ENCODE measurements at regions not wholly inside any gene's neighbourhood (a gene's known extent, or its start where the extent isn't known, plus 50 kb on each side); places are given as distances from the start of the nearest gene placed in this dataset.

DNA sequence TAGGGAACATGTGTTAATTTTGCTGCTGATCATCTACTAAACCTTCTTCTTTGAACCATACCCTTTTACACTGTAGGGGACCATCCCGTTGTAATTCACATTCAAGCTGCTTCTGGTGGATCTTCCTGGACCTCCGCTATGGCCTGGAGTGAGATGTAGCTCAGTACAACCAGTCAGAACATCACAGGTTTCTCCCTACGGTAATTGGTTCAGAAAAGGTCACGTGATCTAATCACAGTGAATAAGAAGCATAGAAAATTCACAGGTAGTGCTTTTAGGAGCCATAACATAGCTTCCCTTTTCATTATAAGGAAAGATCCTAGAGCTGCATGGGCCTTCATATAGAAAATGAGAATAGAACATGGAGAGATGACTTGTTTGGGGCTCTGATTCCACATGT is 320.8 kb upstream of the PDZRN3 start:
- no peak overlapping the region for H3K4me2 ChIP-seq (ENCODE audit: control insufficient read depth, insufficient read depth)
- DNase-seq (ENCODE audit: low read depth, low spot score) (no peak), ATAC-seq (no peak), FAIRE-seq (no peak)
- no peak overlapping the region for H3K4me3 ChIP-seq
- no peaks in the 10 kb centered on the region for H3K27me3 ChIP-seq (replicated peaks in 1 of 2; ENCODE audit: control insufficient read depth in 2 of 2, insufficient read depth in 2 of 2, low read length in 1 of 2)
- intact Hi-C loops (cut with micrococcal nuclease; ENCODE audit: unreplicated experiment) = no loop called here
- no peak overlapping the region for H3K9ac ChIP-seq (ENCODE audit: control insufficient read depth, insufficient read depth, low read length)
- BruUV-seq (replicated peaks) = no TSS peak
- ChIA-PET RAD21 (ENCODE audit: unreplicated experiment) (no interaction called here), SMC1A (ENCODE audit: uncharacterized antibody, unreplicated experiment) (no interaction called here), CTCF (no interaction called here), POLR2A (no interaction called here)
- H3K9me3 ChIP-seq (replicated peaks; ENCODE audit: control insufficient read depth, insufficient read depth, low read length) = no peaks in the 10 kb centered on the region
- H2AFZ ChIP-seq (ENCODE audit: control insufficient read depth, low read depth, low read length) = no peak overlapping the region
- no peaks in the 10 kb centered on the region for H4K20me1 ChIP-seq (ENCODE audit: control insufficient read depth, insufficient read depth)
- H3K36me3 ChIP-seq (ENCODE audit: control insufficient read depth in 2 of 2, insufficient read depth in 2 of 2, low read length in 1 of 2) = no peaks in the 10 kb centered on the region
- H3K4me1 ChIP-seq (ENCODE audit: control insufficient read depth, insufficient read depth, low read length) = no peaks in the 10 kb centered on the region
- in situ Hi-C loops (cut with MboI) = no loop called here
- TF ChIP-seq NFYB (IDR thresholded peaks at IDR 0.05; ENCODE audit: insufficient read depth, low read depth, low read length) (peak; percentile 58; the same call in 1 of the 2 replicates), RUNX3 (IDR thresholded peaks at IDR 0.05; ENCODE audit: low read length) (no peak), RAD51 (IDR thresholded peaks at IDR 0.05) (peak; percentile 38; the same call in 1 of the 2 replicates)
- no peaks in the 10 kb centered on the region for H3K79me2 ChIP-seq (ENCODE audit: control insufficient read depth, insufficient read depth, low read length)
- 23% methylated on average over 4 of the region's 4 CpGs for WGBS (ENCODE audit: insufficient coverage, insufficient replicate concordance, low lambda C conversion rate, missing lambda C conversion rate)
- H3K27ac ChIP-seq (ENCODE audit: control insufficient read depth, insufficient read depth) = no peak overlapping the region

- FAIRE-seq = no peak
- no peaks in the 10 kb centered on the region for H3K9me3 ChIP-seq (replicated peaks; ENCODE audit: control insufficient read depth, insufficient read depth, low read length)
- H3K9ac ChIP-seq (ENCODE audit: control insufficient read depth, insufficient read depth, low read length) = no peak overlapping the region
- ChIA-PET SMC1A (ENCODE audit: uncharacterized antibody, unreplicated experiment) (no interaction called here), CTCF (no interaction called here), POLR2A (no interaction called here), RAD21 (ENCODE audit: unreplicated experiment) (no interaction called here)
- H3K36me3 ChIP-seq (ENCODE audit: control insufficient read depth in 2 of 2, insufficient read depth in 2 of 2, low read length in 1 of 2) = no peaks in the 10 kb centered on the region
- intact Hi-C loops (cut with micrococcal nuclease; ENCODE audit: unreplicated experiment) (no loop called here), in situ Hi-C loops (cut with MboI) (no loop called here)
- no peak overlapping the region for H2AFZ ChIP-seq (ENCODE audit: control insufficient read depth, low read depth, low read length)
- H3K27me3 ChIP-seq (replicated peaks in 1 of 2; ENCODE audit: control insufficient read depth in 2 of 2, insufficient read depth in 2 of 2, low read length in 1 of 2) = no peaks in the 10 kb centered on the region
- BruUV-seq (replicated peaks) = no TSS peak
- H4K20me1 ChIP-seq (ENCODE audit: control insufficient read depth, insufficient read depth) = no peaks in the 10 kb centered on the region
- ATAC-seq = no peak
- H3K27ac ChIP-seq (ENCODE audit: control insufficient read depth, insufficient read depth) = no peak overlapping the region
- no peak for TF ChIP-seq MTA3 (IDR thresholded peaks at IDR 0.05; ENCODE audit: borderline replicate concordance, low read length)
- no peak for TF ChIP-seq HCFC1 (IDR thresholded peaks at IDR 0.05; ENCODE audit: low read length)
- TF ChIP-seq KAT2A (conservative IDR thresholded peaks at IDR 0.05; ENCODE audit: control insufficient read depth, low read depth, low read length) = no peak
- no peak overlapping the region for H3K4me3 ChIP-seq
- H3K4me2 ChIP-seq (ENCODE audit: control insufficient read depth, insufficient read depth) = no peak overlapping the region
- no peaks in the 10 kb centered on the region for H3K4me1 ChIP-seq (ENCODE audit: control insufficient read depth, insufficient read depth, low read length)
- H3K79me2 ChIP-seq (ENCODE audit: control insufficient read depth, insufficient read depth, low read length) = no peaks in the 10 kb centered on the region
- DNase-seq (ENCODE audit: low read depth, low spot score) = no peak
Measured at GRCh38 chr3:73939985-73940384, 315.2 kb upstream of the PDZRN3 start.

Measured in GM12878 (cell line).